ENCODE measurements at regions not wholly inside any gene's neighbourhood (a gene's known extent, or its start where the extent isn't known, plus 50 kb on each side); places are given as distances from the start of the nearest gene placed in this dataset.
A peak's percentile ranks its signal among the peaks of the same experiment; 100 is the strongest.

- DNase-seq (ENCODE audit: low read depth) = no peak
Observed at GRCh38 chr15:80308002-80308401, 56.0 kb upstream of the CTXND1 start.

- no peak for DNase-seq (ENCODE audit: low read depth)
Observed at GRCh38 chr15:80309769-80310384, 57.9 kb upstream of the CTXND1 start.

GRCh38 chr15:80310776-80311175 is 58.8 kb upstream of the CTXND1 start:
- DNase-seq (ENCODE audit: low read depth) = no peak

GRCh38 chr15:80315289-80315987 is 63.4 kb upstream of the CTXND1 start:
- no peak for DNase-seq (ENCODE audit: low read depth)

GRCh38 chr15:80317389-80318182 is 65.6 kb upstream of the CTXND1 start:
- DNase-seq (ENCODE audit: low read depth) = peak; percentile 80

GRCh38 chr15:80321853-80322252 is 69.8 kb upstream of the CTXND1 start:
- no peak for DNase-seq (ENCODE audit: low read depth)

GRCh38 chr15:80323285-80323684 is 71.3 kb upstream of the CTXND1 start:
- DNase-seq (ENCODE audit: low read depth) = no peak

- no peak for DNase-seq (ENCODE audit: low read depth)
Observed at GRCh38 chr15:80324545-80325080, 72.6 kb upstream of the CTXND1 start.

- DNase-seq (ENCODE audit: low read depth) = no peak
Observed at GRCh38 chr15:80325206-80325605, 73.2 kb upstream of the CTXND1 start.

- DNase-seq (ENCODE audit: low read depth) = no peak
Observed at GRCh38 chr15:80326270-80326669, 74.3 kb upstream of the CTXND1 start.

GRCh38 chr15:80328496-80328895 is 75.7 kb upstream of the ARNT2 start:
- no peak for DNase-seq (ENCODE audit: low read depth)

- no peak for DNase-seq (ENCODE audit: low read depth)
Observed at GRCh38 chr15:80331886-80332406, 72.2 kb upstream of the ARNT2 start.

- no peak for DNase-seq (ENCODE audit: low read depth)
Observed at GRCh38 chr15:80333261-80333660, 70.9 kb upstream of the ARNT2 start.

GRCh38 chr15:80334521-80334920 is 69.7 kb upstream of the ARNT2 start:
- DNase-seq (ENCODE audit: low read depth) = no peak

- no peak for DNase-seq (ENCODE audit: low read depth)
Observed at GRCh38 chr15:80339601-80340000, 64.6 kb upstream of the ARNT2 start.

GRCh38 chr15:80342148-80342547 is 62.0 kb upstream of the ARNT2 start:
- no peak for DNase-seq (ENCODE audit: low read depth)

- no peak for DNase-seq (ENCODE audit: low read depth)
Observed at GRCh38 chr15:80343554-80343992, 60.6 kb upstream of the ARNT2 start.

- no peak for DNase-seq (ENCODE audit: low read depth)
Observed at GRCh38 chr15:80350941-80351610, 53.1 kb upstream of the ARNT2 start.

Data from HS-5 (cell line).